GM06990 (cell line): ENCODE measurements at regions not wholly inside any gene's neighbourhood (a gene's known extent, or its start where the extent isn't known, plus 50 kb on each side); places are given as distances from the start of the nearest gene placed in this dataset.

Experiments
- DNase-seq: peaks from one replicate; pipeline ENCODE4 v3.0.0-alpha.2; 2011; ENCODE audit not compliant: insufficient read length; ENCODE audit errors: extremely low read depth
- H3K27me3 ChIP-seq: replicated peaks from 2 replicates; pipeline ENCODE4 v1.6.0; 2011; ENCODE audit warnings: low read length; ENCODE audit not compliant: control insufficient read depth, insufficient read depth
- H3K36me3 ChIP-seq: 2 replicates; pipeline ENCODE4 v1.5.1; 2011; ENCODE audit warnings: low read length; ENCODE audit not compliant: control insufficient read depth, insufficient read depth
- H3K4me3 ChIP-seq: replicated peaks from 2 replicates; pipeline ENCODE4 v1.5.1; 2011; ENCODE audit warnings: low read depth, mild to moderate bottlenecking, control low read depth, low read length
- TF ChIP-seq, protein P1 (sequence below): IDR thresholded peaks from 2 replicates; pipeline ENCODE4 v1.5.1; 2011; ENCODE audit warnings: low read length, control low read depth, mild to moderate bottlenecking, inconsistent platforms; ENCODE audit not compliant: insufficient read depth, poor library complexity, severe bottlenecking

- DNase-seq: no peak
Measured at GRCh38 chrX:138858438-138858837, 146.9 kb upstream of the FGF13 start.

DNA sequence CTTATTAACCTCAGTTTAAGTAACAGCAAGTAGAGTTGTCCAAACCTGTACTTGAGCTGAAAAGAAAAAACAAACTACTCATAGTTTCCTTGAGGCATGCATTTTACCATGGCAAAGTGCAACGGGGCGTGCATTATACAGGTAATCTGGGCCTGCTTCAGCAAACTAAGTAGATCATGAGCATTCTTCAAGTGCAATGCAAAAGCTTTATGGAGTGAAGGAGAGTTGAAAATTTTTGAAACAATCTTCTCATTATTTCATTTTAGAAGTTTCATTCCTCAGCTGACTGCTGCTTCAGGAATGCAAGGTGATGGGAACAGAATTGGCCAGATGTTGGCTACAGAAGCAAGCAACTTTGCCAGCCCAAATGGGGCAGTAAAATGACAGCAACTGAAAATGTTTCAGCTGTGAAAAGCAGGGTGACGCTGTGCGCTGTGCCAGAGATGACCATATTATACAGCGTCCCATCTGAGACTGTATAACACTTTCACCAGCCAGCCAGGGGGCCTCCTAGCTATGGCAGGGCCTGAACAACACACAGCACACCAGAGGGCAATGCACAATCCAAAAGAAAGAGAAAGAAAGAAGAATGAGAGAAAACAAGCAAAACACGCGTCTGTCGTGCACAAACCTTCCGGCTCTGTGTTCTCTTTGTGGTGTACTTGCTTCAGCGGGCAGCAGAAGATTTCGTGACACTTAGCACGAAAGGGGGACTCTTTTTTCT is 145.5 kb upstream of the FGF13 start:
- no peak for DNase-seq
- Histone ChIP-seq H3K36me3 (no peaks in the 10 kb centered on the region), H3K27me3 (no peaks in the 10 kb centered on the region), H3K4me3 (no peak overlapping the region)
- TF ChIP-seq, protein P1, sequence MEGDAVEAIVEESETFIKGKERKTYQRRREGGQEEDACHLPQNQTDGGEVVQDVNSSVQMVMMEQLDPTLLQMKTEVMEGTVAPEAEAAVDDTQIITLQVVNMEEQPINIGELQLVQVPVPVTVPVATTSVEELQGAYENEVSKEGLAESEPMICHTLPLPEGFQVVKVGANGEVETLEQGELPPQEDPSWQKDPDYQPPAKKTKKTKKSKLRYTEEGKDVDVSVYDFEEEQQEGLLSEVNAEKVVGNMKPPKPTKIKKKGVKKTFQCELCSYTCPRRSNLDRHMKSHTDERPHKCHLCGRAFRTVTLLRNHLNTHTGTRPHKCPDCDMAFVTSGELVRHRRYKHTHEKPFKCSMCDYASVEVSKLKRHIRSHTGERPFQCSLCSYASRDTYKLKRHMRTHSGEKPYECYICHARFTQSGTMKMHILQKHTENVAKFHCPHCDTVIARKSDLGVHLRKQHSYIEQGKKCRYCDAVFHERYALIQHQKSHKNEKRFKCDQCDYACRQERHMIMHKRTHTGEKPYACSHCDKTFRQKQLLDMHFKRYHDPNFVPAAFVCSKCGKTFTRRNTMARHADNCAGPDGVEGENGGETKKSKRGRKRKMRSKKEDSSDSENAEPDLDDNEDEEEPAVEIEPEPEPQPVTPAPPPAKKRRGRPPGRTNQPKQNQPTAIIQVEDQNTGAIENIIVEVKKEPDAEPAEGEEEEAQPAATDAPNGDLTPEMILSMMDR: no peak

More at GRCh38 chrX:138858438-138858837, 146.9 kb upstream of the FGF13 start:
- Histone ChIP-seq H3K36me3 (no peaks in the 10 kb centered on the region), H3K4me3 (no peak overlapping the region), H3K27me3 (no peaks in the 10 kb centered on the region)
- TF ChIP-seq, protein P1: no peak

- TF ChIP-seq, protein P1: no peak
- H3K4me3 ChIP-seq: no peak overlapping the region
- no peaks in the 10 kb centered on the region for H3K36me3 ChIP-seq
- no peak for DNase-seq
- no peaks in the 10 kb centered on the region for H3K27me3 ChIP-seq
Measured at GRCh38 chrX:138853936-138854335, 142.4 kb upstream of the FGF13 start.

- DNase-seq: no peak
- H3K36me3 ChIP-seq: no peaks in the 10 kb centered on the region
- no peaks in the 10 kb centered on the region for H3K27me3 ChIP-seq
- TF ChIP-seq, protein P1: no peak
- H3K4me3 ChIP-seq: no peak overlapping the region
Measured at GRCh38 chrX:138849521-138849920, 138.0 kb upstream of the FGF13 start.

- TF ChIP-seq, protein P1: no peak
- Histone ChIP-seq H3K27me3 (no peaks in the 10 kb centered on the region), H3K4me3 (no peak overlapping the region), H3K36me3 (no peaks in the 10 kb centered on the region)
- no peak for DNase-seq
Measured at GRCh38 chrX:138847930-138848329, 136.4 kb upstream of the FGF13 start.
